GM23338 (cell line): ENCODE measurements at regions not wholly inside any gene's neighbourhood (a gene's known extent, or its start where the extent isn't known, plus 50 kb on each side); places are given as distances from the start of the nearest gene placed in this dataset.

Source experiments
- ATAC-seq: fragments of 200-7000 bp; cut with Tn5 transposase; 3 replicates; pipeline ENCODE4 v1.9.1; 2020
- DNase-seq: peaks from one replicate; pipeline ENCODE4 v3.0.0-alpha.2; 2015; ENCODE audit warnings: low spot score
- H2AFZ ChIP-seq: fragments of 200-600 bp; sonication (generic); 2 replicates; pipeline ENCODE4 v1.8.0; 2016; ENCODE audit warnings: antibody characterized with exemption, mild to moderate bottlenecking, moderate library complexity
- H3F3A ChIP-seq: fragments of 200-600 bp; sonication (generic); replicated peaks from 2 replicates; pipeline ENCODE4 v1.8.0; 2017; ENCODE audit warnings: antibody characterized with exemption, mixed run types, low read depth
- H3K27ac ChIP-seq: fragments of 200-600 bp; sonication (generic); 2 replicates; pipeline ENCODE4 v1.6.1; 2016; ENCODE audit warnings: low read depth
- H3K27me3 ChIP-seq: fragments of 200-600 bp; sonication (generic); 2 replicates; pipeline ENCODE4 v1.8.0; 2016; ENCODE audit warnings: mild to moderate bottlenecking, mixed run types, moderate library complexity; ENCODE audit not compliant: insufficient read depth
- H3K36me3 ChIP-seq: fragments of 200-600 bp; sonication (generic); 2 replicates; pipeline ENCODE4 v1.8.0; 2016; ENCODE audit warnings: mild to moderate bottlenecking; ENCODE audit not compliant: insufficient read depth
- H3K4me1 ChIP-seq: fragments of 200-600 bp; sonication (generic); 2 replicates; pipeline ENCODE4 v1.8.0; 2016; ENCODE audit warnings: mild to moderate bottlenecking, moderate library complexity; ENCODE audit not compliant: insufficient read depth
- H3K4me2 ChIP-seq: fragments of 200-600 bp; sonication (generic); 2 replicates; pipeline ENCODE4 v1.7.1; 2017; ENCODE audit warnings: mixed run types
- H3K4me3 ChIP-seq: fragments of 200-600 bp; sonication (generic); 2 replicates; pipeline ENCODE4 v1.6.1; 2016; ENCODE audit warnings: mixed run types
- H3K79me2 ChIP-seq: fragments of 200-600 bp; sonication (generic); replicated peaks from 2 replicates; pipeline ENCODE4 v1.8.0; 2017; ENCODE audit warnings: mild to moderate bottlenecking; ENCODE audit not compliant: insufficient read depth
- H3K9me2 ChIP-seq: fragments of 200-600 bp; sonication (generic); 2 replicates; pipeline ENCODE4 v1.8.0; 2017; ENCODE audit not compliant: insufficient read depth
- H4K20me1 ChIP-seq: fragments of 200-600 bp; sonication (generic); replicated peaks from 2 replicates; pipeline ENCODE4 v1.8.0; 2017; ENCODE audit warnings: mild to moderate bottlenecking; ENCODE audit not compliant: insufficient read depth
- H3K27ac Mint-ChIP-seq: 2 replicates; pipeline ENCODE4 v1.8.0; 2020; ENCODE audit warnings: inconsistent platforms, mild to moderate bottlenecking, moderate library complexity, mixed read lengths
- H3K27me3 Mint-ChIP-seq: 3 replicates; pipeline ENCODE4 v1.8.0; 2022; ENCODE audit warnings: low read depth, mild to moderate bottlenecking, moderate library complexity, mixed read lengths, inconsistent platforms; ENCODE audit not compliant: insufficient read depth, poor library complexity
- H3K36me3 Mint-ChIP-seq: 3 replicates; pipeline ENCODE4 v1.8.0; 2021; ENCODE audit warnings: low read depth, mild to moderate bottlenecking, inconsistent platforms, moderate library complexity, mixed read lengths
- H3K4me1 Mint-ChIP-seq: 3 replicates; pipeline ENCODE4 v1.8.0; 2020; ENCODE audit warnings: mild to moderate bottlenecking, inconsistent platforms, mixed read lengths
- H3K4me3 Mint-ChIP-seq: 3 replicates; pipeline ENCODE4 v1.8.0; 2021; ENCODE audit warnings: moderate library complexity, mild to moderate bottlenecking, inconsistent platforms, mixed read lengths
- H3K9me3 Mint-ChIP-seq: 3 replicates; pipeline ENCODE4 v1.8.0; 2020; ENCODE audit warnings: moderate library complexity, mild to moderate bottlenecking, inconsistent platforms, mixed read lengths
- CREB1 ChIP-seq: fragments of 250-450 bp; sonication (Bioruptor Pico); IDR thresholded peaks from 2 replicates; pipeline ENCODE4 v1.5.0; 2020; ENCODE audit warnings: low read depth, mild to moderate bottlenecking, moderate library complexity
- EZH2 ChIP-seq: fragments of 200-600 bp; sonication (generic); IDR thresholded peaks from one replicate; pipeline ENCODE4 v1.8.0; 2017; ENCODE audit warnings: antibody characterized with exemption, mild to moderate bottlenecking, low read depth; ENCODE audit not compliant: unreplicated experiment
- EZH2phosphoT487 ChIP-seq: fragments of 200-600 bp; sonication (generic); IDR thresholded peaks from one replicate; pipeline ENCODE4 v1.8.1; 2018; ENCODE audit warnings: antibody characterized with exemption; ENCODE audit not compliant: unreplicated experiment
- JUNB ChIP-seq: IDR thresholded peaks from one replicate; pipeline ENCODE4 v1.6.1; 2016; ENCODE audit warnings: antibody characterized with exemption; ENCODE audit not compliant: unreplicated experiment
- NANOG ChIP-seq: IDR thresholded peaks from 2 replicates; pipeline ENCODE4 v1.6.1; 2016; ENCODE audit warnings: antibody characterized with exemption, borderline replicate concordance
- POLR2AphosphoS5 ChIP-seq: IDR thresholded peaks from 2 replicates; pipeline ENCODE4 v1.6.1; 2016; ENCODE audit warnings: antibody characterized with exemption, low read depth
- STAT1 ChIP-seq: IDR thresholded peaks from one replicate; pipeline ENCODE4 v1.6.1; 2016; ENCODE audit warnings: antibody characterized with exemption; ENCODE audit not compliant: unreplicated experiment
- ZNF331 ChIP-seq: fragments of 250-450 bp; sonication (Bioruptor Pico); IDR thresholded peaks from 2 replicates; pipeline ENCODE4 v1.5.0; 2020; ENCODE audit warnings: low read depth, mild to moderate bottlenecking, moderate library complexity
- TF ChIP-seq, protein P1 (sequence below): fragments of 250-450 bp; sonication (Bioruptor Pico); IDR thresholded peaks from 2 replicates; pipeline ENCODE4 v1.5.0; 2020; ENCODE audit warnings: mild to moderate bottlenecking, moderate library complexity
- TF ChIP-seq, protein P2 (sequence below): IDR thresholded peaks from 2 replicates; pipeline ENCODE4 v1.6.1; 2016; ENCODE audit warnings: antibody characterized with exemption
- TF ChIP-seq, protein P3 (sequence below): IDR thresholded peaks from one replicate; pipeline ENCODE4 v1.6.1; 2018; ENCODE audit warnings: antibody characterized with exemption; ENCODE audit not compliant: unreplicated experiment
- TF ChIP-seq, protein P4 (sequence below), 2 experiments: fragments of 200-600 bp in 1 of 2; sonication (generic) in 1 of 2; conservative IDR thresholded peaks; 2 replicates each; pipeline versions ENCODE4 v1.5.1 to v1.6.1; 2016 to 2017; ENCODE audit warnings: antibody characterized with exemption in 2 of 2, low read depth in 2 of 2, mild to moderate bottlenecking in 2 of 2, moderate library complexity in 1 of 2

DNA sequence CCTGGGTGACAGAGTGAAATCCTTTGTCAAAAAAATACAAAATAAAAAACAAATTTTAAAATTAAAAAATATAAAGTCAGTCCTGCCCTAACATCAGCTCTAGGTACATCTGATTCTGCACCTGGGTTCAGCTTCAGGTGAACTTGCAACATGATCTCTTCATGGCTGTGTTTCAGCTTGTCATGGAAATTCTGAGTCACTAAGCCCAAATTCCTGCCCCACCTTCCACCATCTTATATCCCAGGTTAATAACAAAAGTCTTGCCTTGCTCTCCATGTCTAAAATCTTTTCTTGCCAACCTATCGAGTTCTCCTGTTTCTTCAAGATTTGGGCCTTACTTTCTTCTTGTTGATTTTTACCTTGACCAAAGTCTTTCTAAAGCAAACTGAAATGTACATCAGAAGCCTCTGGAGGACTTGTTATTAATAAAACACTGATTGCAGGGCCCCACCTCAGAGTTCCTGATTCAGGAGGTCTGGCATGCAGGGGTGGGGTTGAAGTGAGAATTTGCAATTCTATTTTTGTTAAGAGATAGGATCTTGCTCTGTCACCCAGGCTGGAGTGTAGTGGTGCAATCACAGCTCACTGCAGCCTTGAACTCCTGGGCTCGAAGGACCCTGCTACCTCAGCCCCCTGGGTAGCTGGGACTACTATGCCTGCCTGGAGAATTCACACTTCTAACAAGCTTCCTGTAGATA is 125.8 kb upstream of the VCX3A start:
- ATAC-seq = no peak
- H3K27ac ChIP-seq = no peak overlapping the region
- H4K20me1 ChIP-seq = no peaks in the 10 kb centered on the region
- Mint-ChIP-seq H3K4me3 (no peak overlapping the region), H3K27ac (no peak overlapping the region), H3K27me3 (peaks cover 2% of the 10 kb centered on the region), H3K9me3 (peaks cover 36% of the 10 kb centered on the region), H3K36me3 (peaks cover 45% of the 10 kb centered on the region), H3K4me1 (peaks cover 11% of the 10 kb centered on the region)
- no peaks in the 10 kb centered on the region; the same call in 1 of the 2 replicates for H3K36me3 ChIP-seq
- H2AFZ ChIP-seq = no peak overlapping the region
- TF ChIP-seq, protein P1, sequence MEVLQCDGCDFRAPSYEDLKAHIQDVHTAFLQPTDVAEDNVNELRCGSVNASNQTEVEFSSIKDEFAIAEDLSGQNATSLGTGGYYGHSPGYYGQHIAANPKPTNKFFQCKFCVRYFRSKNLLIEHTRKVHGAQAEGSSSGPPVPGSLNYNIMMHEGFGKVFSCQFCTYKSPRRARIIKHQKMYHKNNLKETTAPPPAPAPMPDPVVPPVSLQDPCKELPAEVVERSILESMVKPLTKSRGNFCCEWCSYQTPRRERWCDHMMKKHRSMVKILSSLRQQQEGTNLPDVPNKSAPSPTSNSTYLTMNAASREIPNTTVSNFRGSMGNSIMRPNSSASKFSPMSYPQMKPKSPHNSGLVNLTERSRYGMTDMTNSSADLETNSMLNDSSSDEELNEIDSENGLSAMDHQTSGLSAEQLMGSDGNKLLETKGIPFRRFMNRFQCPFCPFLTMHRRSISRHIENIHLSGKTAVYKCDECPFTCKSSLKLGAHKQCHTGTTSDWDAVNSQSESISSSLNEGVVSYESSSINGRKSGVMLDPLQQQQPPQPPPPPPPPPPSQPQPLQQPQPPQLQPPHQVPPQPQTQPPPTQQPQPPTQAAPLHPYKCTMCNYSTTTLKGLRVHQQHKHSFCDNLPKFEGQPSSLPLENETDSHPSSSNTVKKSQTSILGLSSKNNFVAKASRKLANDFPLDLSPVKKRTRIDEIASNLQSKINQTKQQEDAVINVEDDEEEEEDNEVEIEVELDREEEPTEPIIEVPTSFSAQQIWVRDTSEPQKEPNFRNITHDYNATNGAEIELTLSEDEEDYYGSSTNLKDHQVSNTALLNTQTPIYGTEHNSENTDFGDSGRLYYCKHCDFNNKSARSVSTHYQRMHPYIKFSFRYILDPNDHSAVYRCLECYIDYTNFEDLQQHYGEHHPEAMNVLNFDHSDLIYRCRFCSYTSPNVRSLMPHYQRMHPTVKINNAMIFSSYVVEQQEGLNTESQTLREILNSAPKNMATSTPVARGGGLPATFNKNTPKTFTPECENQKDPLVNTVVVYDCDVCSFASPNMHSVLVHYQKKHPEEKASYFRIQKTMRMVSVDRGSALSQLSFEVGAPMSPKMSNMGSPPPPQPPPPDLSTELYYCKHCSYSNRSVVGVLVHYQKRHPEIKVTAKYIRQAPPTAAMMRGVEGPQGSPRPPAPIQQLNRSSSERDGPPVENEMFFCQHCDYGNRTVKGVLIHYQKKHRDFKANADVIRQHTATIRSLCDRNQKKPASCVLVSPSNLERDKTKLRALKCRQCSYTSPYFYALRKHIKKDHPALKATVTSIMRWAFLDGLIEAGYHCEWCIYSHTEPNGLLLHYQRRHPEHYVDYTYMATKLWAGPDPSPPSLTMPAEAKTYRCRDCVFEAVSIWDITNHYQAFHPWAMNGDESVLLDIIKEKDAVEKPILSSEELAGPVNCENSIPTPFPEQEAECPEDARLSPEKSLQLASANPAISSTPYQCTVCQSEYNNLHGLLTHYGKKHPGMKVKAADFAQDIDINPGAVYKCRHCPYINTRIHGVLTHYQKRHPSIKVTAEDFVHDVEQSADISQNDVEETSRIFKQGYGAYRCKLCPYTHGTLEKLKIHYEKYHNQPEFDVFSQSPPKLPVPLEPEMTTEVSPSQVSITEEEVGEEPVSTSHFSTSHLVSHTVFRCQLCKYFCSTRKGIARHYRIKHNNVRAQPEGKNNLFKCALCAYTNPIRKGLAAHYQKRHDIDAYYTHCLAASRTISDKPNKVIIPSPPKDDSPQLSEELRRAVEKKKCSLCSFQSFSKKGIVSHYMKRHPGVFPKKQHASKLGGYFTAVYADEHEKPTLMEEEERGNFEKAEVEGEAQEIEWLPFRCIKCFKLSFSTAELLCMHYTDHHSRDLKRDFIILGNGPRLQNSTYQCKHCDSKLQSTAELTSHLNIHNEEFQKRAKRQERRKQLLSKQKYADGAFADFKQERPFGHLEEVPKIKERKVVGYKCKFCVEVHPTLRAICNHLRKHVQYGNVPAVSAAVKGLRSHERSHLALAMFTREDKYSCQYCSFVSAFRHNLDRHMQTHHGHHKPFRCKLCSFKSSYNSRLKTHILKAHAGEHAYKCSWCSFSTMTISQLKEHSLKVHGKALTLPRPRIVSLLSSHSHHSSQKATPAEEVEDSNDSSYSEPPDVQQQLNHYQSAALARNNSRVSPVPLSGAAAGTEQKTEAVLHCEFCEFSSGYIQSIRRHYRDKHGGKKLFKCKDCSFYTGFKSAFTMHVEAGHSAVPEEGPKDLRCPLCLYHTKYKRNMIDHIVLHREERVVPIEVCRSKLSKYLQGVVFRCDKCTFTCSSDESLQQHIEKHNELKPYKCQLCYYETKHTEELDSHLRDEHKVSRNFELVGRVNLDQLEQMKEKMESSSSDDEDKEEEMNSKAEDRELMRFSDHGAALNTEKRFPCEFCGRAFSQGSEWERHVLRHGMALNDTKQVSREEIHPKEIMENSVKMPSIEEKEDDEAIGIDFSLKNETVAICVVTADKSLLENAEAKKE (CRISPR knock-in tag) = no peak
- TF ChIP-seq ZNF331 = no peak
- TF ChIP-seq, protein P2, sequence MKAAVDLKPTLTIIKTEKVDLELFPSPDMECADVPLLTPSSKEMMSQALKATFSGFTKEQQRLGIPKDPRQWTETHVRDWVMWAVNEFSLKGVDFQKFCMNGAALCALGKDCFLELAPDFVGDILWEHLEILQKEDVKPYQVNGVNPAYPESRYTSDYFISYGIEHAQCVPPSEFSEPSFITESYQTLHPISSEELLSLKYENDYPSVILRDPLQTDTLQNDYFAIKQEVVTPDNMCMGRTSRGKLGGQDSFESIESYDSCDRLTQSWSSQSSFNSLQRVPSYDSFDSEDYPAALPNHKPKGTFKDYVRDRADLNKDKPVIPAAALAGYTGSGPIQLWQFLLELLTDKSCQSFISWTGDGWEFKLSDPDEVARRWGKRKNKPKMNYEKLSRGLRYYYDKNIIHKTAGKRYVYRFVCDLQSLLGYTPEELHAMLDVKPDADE = no peak
- TF ChIP-seq CREB1 = no peak
- TF ChIP-seq JUNB = no peak
- TF ChIP-seq EZH2phosphoT487 = no peak
- TF ChIP-seq, protein P3, sequence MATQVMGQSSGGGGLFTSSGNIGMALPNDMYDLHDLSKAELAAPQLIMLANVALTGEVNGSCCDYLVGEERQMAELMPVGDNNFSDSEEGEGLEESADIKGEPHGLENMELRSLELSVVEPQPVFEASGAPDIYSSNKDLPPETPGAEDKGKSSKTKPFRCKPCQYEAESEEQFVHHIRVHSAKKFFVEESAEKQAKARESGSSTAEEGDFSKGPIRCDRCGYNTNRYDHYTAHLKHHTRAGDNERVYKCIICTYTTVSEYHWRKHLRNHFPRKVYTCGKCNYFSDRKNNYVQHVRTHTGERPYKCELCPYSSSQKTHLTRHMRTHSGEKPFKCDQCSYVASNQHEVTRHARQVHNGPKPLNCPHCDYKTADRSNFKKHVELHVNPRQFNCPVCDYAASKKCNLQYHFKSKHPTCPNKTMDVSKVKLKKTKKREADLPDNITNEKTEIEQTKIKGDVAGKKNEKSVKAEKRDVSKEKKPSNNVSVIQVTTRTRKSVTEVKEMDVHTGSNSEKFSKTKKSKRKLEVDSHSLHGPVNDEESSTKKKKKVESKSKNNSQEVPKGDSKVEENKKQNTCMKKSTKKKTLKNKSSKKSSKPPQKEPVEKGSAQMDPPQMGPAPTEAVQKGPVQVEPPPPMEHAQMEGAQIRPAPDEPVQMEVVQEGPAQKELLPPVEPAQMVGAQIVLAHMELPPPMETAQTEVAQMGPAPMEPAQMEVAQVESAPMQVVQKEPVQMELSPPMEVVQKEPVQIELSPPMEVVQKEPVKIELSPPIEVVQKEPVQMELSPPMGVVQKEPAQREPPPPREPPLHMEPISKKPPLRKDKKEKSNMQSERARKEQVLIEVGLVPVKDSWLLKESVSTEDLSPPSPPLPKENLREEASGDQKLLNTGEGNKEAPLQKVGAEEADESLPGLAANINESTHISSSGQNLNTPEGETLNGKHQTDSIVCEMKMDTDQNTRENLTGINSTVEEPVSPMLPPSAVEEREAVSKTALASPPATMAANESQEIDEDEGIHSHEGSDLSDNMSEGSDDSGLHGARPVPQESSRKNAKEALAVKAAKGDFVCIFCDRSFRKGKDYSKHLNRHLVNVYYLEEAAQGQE = no peak
- TF ChIP-seq POLR2AphosphoS5 = no peak
- no peak for TF ChIP-seq EZH2
- TF ChIP-seq STAT1 = no peak
- TF ChIP-seq NANOG = no peak
- TF ChIP-seq, protein P4, sequence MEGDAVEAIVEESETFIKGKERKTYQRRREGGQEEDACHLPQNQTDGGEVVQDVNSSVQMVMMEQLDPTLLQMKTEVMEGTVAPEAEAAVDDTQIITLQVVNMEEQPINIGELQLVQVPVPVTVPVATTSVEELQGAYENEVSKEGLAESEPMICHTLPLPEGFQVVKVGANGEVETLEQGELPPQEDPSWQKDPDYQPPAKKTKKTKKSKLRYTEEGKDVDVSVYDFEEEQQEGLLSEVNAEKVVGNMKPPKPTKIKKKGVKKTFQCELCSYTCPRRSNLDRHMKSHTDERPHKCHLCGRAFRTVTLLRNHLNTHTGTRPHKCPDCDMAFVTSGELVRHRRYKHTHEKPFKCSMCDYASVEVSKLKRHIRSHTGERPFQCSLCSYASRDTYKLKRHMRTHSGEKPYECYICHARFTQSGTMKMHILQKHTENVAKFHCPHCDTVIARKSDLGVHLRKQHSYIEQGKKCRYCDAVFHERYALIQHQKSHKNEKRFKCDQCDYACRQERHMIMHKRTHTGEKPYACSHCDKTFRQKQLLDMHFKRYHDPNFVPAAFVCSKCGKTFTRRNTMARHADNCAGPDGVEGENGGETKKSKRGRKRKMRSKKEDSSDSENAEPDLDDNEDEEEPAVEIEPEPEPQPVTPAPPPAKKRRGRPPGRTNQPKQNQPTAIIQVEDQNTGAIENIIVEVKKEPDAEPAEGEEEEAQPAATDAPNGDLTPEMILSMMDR (conservative IDR thresholded peaks at IDR 0.05; ENCODE audit: low read depth in 2 of 2) = no peak
- no peak overlapping the region for H3K4me3 ChIP-seq
- H3K9me2 ChIP-seq = no peaks in the 10 kb centered on the region
- H3F3A ChIP-seq = no peaks in the 10 kb centered on the region
- no peaks in the 10 kb centered on the region for H3K79me2 ChIP-seq
- no peak overlapping the region for H3K4me2 ChIP-seq
- no peak for DNase-seq
- no peaks in the 10 kb centered on the region for H3K27me3 ChIP-seq
- peaks cover 5% of the 10 kb centered on the region; the same call in 1 of the 2 replicates for H3K4me1 ChIP-seq
